Neural progenitor cell (in vitro differentiated cells): ENCODE measurements at regions not wholly inside any gene's neighbourhood (a gene's known extent, or its start where the extent isn't known, plus 50 kb on each side); places are given as distances from the start of the nearest gene placed in this dataset.

Experiments
- DNase-seq: peaks from one replicate; pipeline ENCODE4 v3.0.0-alpha.2; 2016; ENCODE audit warnings: low spot score
- H2AFZ ChIP-seq: fragments of 200-600 bp; sonication (generic); replicated peaks from 2 replicates; pipeline ENCODE4 v1.6.1; 2016; ENCODE audit warnings: antibody characterized with exemption
- H3F3A ChIP-seq: fragments of 200-600 bp; sonication (generic); 2 replicates; pipeline ENCODE4 v1.6.1; 2016; ENCODE audit warnings: antibody characterized with exemption, low read depth
- H3K27ac ChIP-seq: fragments of 200-600 bp; sonication (generic); 2 replicates; pipeline ENCODE4 v1.5.1; 2016; ENCODE audit warnings: mild to moderate bottlenecking
- H3K27me3 ChIP-seq: fragments of 200-600 bp; sonication (generic); 2 replicates; pipeline ENCODE4 v1.6.1; 2016; ENCODE audit warnings: mild to moderate bottlenecking, moderate library complexity
- H3K36me3 ChIP-seq: fragments of 200-600 bp; sonication (generic); 2 replicates; pipeline ENCODE4 v1.5.1; 2016
- H3K4me1 ChIP-seq: fragments of 200-600 bp; sonication (generic); 2 replicates; pipeline ENCODE4 v1.6.1; 2016; ENCODE audit warnings: mixed run types
- H3K4me2 ChIP-seq: fragments of 200-600 bp; sonication (generic); 2 replicates; pipeline ENCODE4 v1.6.1; 2016
- H3K4me3 ChIP-seq: fragments of 200-600 bp; sonication (generic); 2 replicates; pipeline ENCODE4 v1.5.1; 2016
- H3K79me2 ChIP-seq: fragments of 200-600 bp; sonication (generic); 2 replicates; pipeline ENCODE4 v1.6.1; 2016; ENCODE audit warnings: low read depth
- H3K9ac ChIP-seq: fragments of 200-600 bp; sonication (generic); 2 replicates; pipeline ENCODE4 v1.6.1; 2016
- H3K9me3 ChIP-seq: fragments of 200-600 bp; sonication (generic); 2 replicates; pipeline ENCODE4 v1.5.1; 2016; ENCODE audit warnings: low read depth
- H4K20me1 ChIP-seq: fragments of 200-600 bp; sonication (generic); 2 replicates; pipeline ENCODE4 v1.6.1; 2016; ENCODE audit warnings: low read depth
- H3K27ac Mint-ChIP-seq: 3 replicates; pipeline ENCODE4 v1.8.0; 2021; ENCODE audit warnings: mixed read lengths
- H3K27me3 Mint-ChIP-seq: 2 replicates; pipeline ENCODE4 v1.8.0; 2022; ENCODE audit warnings: low read depth, mild to moderate bottlenecking, inconsistent platforms, moderate library complexity, mixed read lengths; ENCODE audit not compliant: insufficient read depth
- H3K36me3 Mint-ChIP-seq: 3 replicates; pipeline ENCODE4 v1.8.0; 2021; ENCODE audit warnings: mixed read lengths
- H3K4me1 Mint-ChIP-seq: 3 replicates; pipeline ENCODE4 v1.8.0; 2021; ENCODE audit warnings: mixed read lengths
- H3K4me3 Mint-ChIP-seq: 3 replicates; pipeline ENCODE4 v1.8.0; 2021; ENCODE audit warnings: mild to moderate bottlenecking, moderate library complexity, mixed read lengths
- H3K9me3 Mint-ChIP-seq: 3 replicates; pipeline ENCODE4 v1.8.0; 2020; ENCODE audit warnings: mixed read lengths
- CTCF ChIP-seq: fragments of 200-600 bp; sonication (generic); IDR thresholded peaks from 2 replicates; pipeline ENCODE4 v1.5.1; 2017; ENCODE audit warnings: antibody characterized with exemption, mild to moderate bottlenecking
- EZH2 ChIP-seq: fragments of 200-600 bp; sonication (generic); IDR thresholded peaks from 2 replicates; pipeline ENCODE4 v1.6.1; 2017; ENCODE audit warnings: antibody characterized with exemption, mild to moderate bottlenecking, moderate library complexity
- EZH2phosphoT487 ChIP-seq: fragments of 200-600 bp; sonication (generic); IDR thresholded peaks from 2 replicates; pipeline ENCODE4 v1.6.1; 2017; ENCODE audit warnings: antibody characterized with exemption

GRCh38 chr10:131574707-131575430, 263.3 kb upstream of the TCERG1L start:
- H2AFZ ChIP-seq = no peak overlapping the region
- no peaks in the 10 kb centered on the region for H3K9me3 ChIP-seq
- no peaks in the 10 kb centered on the region for H4K20me1 ChIP-seq
- H3K36me3 ChIP-seq = no peaks in the 10 kb centered on the region
- no peaks in the 10 kb centered on the region for H3K27me3 ChIP-seq
- H3F3A ChIP-seq = no peaks in the 10 kb centered on the region
- Mint-ChIP-seq H3K9me3 (peaks cover 4% of the 10 kb centered on the region), H3K27ac (no peak overlapping the region), H3K36me3 (no peaks in the 10 kb centered on the region), H3K4me1 (no peaks in the 10 kb centered on the region), H3K4me3 (no peak overlapping the region), H3K27me3 (peaks cover 10% of the 10 kb centered on the region)
- DNase-seq = no peak
- no peak overlapping the region for H3K4me3 ChIP-seq
- H3K27ac ChIP-seq = no peak overlapping the region
- H3K79me2 ChIP-seq = no peaks in the 10 kb centered on the region
- TF ChIP-seq CTCF = no peak
- TF ChIP-seq EZH2phosphoT487 = no peak
- TF ChIP-seq EZH2 = no peak
- no peak overlapping the region for H3K4me2 ChIP-seq
- no peak overlapping the region for H3K9ac ChIP-seq
- H3K4me1 ChIP-seq = peaks cover 3% of the 10 kb centered on the region

GRCh38 chr10:131575877-131576276, 264.4 kb upstream of the TCERG1L start:
- Mint-ChIP-seq H3K36me3 (no peaks in the 10 kb centered on the region), H3K4me1 (peaks cover 1% of the 10 kb centered on the region), H3K9me3 (peaks cover 4% of the 10 kb centered on the region), H3K4me3 (no peak overlapping the region), H3K27me3 (peaks cover 12% of the 10 kb centered on the region), H3K27ac (no peak overlapping the region)
- H3K4me2 ChIP-seq = no peak overlapping the region
- no peak overlapping the region for H3K27ac ChIP-seq
- H3K36me3 ChIP-seq = no peaks in the 10 kb centered on the region
- no peak overlapping the region for H3K9ac ChIP-seq
- no peak for DNase-seq
- H4K20me1 ChIP-seq = no peaks in the 10 kb centered on the region
- no peaks in the 10 kb centered on the region for H3K9me3 ChIP-seq
- H3F3A ChIP-seq = no peaks in the 10 kb centered on the region
- TF ChIP-seq EZH2 (no peak), CTCF (no peak), EZH2phosphoT487 (no peak)
- H2AFZ ChIP-seq = no peak overlapping the region
- no peaks in the 10 kb centered on the region for H3K79me2 ChIP-seq
- no peak overlapping the region for H3K4me3 ChIP-seq
- no peaks in the 10 kb centered on the region for H3K27me3 ChIP-seq
- H3K4me1 ChIP-seq = peaks cover 8% of the 10 kb centered on the region

- Histone ChIP-seq H3K36me3 (no peaks in the 10 kb centered on the region), H4K20me1 (no peaks in the 10 kb centered on the region), H3K27ac (no peak overlapping the region), H2AFZ (no peak overlapping the region), H3F3A (no peaks in the 10 kb centered on the region), H3K79me2 (no peaks in the 10 kb centered on the region), H3K9ac (no peak overlapping the region), H3K9me3 (no peaks in the 10 kb centered on the region), H3K4me3 (no peak overlapping the region), H3K27me3 (no peaks in the 10 kb centered on the region), H3K4me1 (peaks cover 8% of the 10 kb centered on the region), H3K4me2 (no peak overlapping the region)
- H3K27ac Mint-ChIP-seq = no peak overlapping the region
- no peaks in the 10 kb centered on the region for H3K36me3 Mint-ChIP-seq
- peaks cover 4% of the 10 kb centered on the region for H3K9me3 Mint-ChIP-seq
- peaks cover 3% of the 10 kb centered on the region for H3K4me1 Mint-ChIP-seq
- TF ChIP-seq EZH2phosphoT487 (no peak), EZH2 (no peak), CTCF (no peak)
- H3K27me3 Mint-ChIP-seq = peaks cover 13% of the 10 kb centered on the region
- no peak for DNase-seq
- no peak overlapping the region for H3K4me3 Mint-ChIP-seq
Measured at GRCh38 chr10:131576341-131577177, 265.0 kb upstream of the TCERG1L start.
